ENCODE measurements at regions not wholly inside any gene's neighbourhood (a gene's known extent, or its start where the extent isn't known, plus 50 kb on each side); places are given as distances from the start of the nearest gene placed in this dataset.
A peak's percentile ranks its signal among the peaks of the same experiment; 100 is the strongest.
"Not testable (repeated sequence)": the region's sequence is repeated elsewhere in the genome, so short reads cannot be mapped to it uniquely, and the experiment has no call there.

DNA sequence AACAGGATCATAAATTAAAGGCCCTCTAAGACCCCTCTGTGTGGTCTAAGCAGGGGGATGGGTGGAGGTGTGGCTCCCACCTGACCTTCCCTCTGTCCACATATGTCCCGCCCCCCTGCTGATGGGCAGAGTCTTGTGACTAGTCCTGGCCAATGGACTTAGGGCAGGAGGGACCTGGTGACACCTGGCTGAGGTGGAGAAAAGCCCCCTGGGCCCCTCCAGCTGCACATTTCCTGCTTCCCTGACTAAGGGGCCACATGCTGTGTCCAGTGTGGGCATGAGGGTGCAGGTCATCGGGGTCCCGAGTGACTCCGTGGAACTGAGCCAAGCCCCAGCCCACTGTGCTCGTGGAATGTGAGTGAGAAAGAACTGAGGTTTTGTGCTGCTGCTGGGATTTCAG, 254.7 kb downstream of the ADGRD1 start:
- H3K4me1 Mint-ChIP-seq (ENCODE audit: low read depth), result peaks cover 33% of the 10 kb centered on the region
- H3K27ac Mint-ChIP-seq, result no peak overlapping the region
- no peaks in the 10 kb centered on the region for H3K36me3 Mint-ChIP-seq (ENCODE audit: low read depth)
- no peaks in the 10 kb centered on the region for H3K27me3 Mint-ChIP-seq
- H3K4me3 Mint-ChIP-seq, result no peak overlapping the region
- peaks cover 6% of the 10 kb centered on the region for H3K9me3 Mint-ChIP-seq

DNA sequence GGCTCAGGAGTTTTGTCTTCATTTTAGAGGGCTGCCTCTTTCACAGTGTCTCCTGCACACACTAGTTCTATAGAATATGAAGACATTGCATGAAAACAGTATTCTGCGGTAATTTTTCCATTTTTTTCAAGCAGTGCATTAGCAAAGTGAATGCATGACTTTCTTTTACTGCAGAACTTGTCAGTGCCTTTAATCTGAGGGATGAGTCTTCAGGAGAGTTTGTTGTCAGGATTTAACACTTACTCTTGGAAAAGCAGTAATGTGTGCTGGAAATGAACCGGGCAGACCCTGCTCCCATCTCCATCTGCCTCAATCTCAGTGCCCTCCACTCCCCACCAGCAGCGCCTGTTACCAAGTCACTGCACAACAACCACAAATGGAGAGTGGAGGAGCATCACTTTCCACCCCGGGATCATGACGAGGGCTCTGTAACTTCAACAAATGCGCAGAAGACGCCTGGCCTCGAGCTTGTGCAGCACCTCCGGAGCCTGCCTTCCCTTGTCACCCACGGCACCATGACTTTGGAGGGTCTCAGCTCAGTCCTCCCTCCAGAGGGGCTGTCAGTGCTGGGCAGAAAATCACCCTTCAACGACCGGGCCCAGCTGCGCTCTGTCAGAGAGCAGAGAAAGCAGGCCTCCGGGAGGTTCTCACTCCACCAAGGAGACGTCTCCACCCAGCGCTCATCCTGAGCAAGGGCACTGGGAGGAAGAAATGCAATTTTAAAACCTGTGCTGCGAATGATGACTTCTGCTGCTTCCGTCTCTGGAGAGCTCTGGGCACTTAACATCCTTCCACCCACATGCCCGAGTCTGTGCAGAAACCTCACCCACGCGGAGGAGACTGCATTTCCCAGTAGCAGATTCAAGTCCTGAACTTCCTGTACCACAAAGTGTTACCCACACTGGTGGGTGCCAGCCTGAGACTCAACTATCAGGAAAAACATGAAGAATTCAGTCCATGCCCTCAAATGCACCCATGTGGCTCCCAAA, 255.7 kb downstream of the ADGRD1 start:
- Mint-ChIP-seq H3K27ac (peak overlapping the region; percentile 51), H3K4me3 (no peak overlapping the region), H3K4me1 (ENCODE audit: low read depth) (peaks cover 33% of the 10 kb centered on the region), H3K27me3 (no peaks in the 10 kb centered on the region), H3K9me3 (peaks cover 6% of the 10 kb centered on the region), H3K36me3 (ENCODE audit: low read depth) (no peaks in the 10 kb centered on the region)

DNA sequence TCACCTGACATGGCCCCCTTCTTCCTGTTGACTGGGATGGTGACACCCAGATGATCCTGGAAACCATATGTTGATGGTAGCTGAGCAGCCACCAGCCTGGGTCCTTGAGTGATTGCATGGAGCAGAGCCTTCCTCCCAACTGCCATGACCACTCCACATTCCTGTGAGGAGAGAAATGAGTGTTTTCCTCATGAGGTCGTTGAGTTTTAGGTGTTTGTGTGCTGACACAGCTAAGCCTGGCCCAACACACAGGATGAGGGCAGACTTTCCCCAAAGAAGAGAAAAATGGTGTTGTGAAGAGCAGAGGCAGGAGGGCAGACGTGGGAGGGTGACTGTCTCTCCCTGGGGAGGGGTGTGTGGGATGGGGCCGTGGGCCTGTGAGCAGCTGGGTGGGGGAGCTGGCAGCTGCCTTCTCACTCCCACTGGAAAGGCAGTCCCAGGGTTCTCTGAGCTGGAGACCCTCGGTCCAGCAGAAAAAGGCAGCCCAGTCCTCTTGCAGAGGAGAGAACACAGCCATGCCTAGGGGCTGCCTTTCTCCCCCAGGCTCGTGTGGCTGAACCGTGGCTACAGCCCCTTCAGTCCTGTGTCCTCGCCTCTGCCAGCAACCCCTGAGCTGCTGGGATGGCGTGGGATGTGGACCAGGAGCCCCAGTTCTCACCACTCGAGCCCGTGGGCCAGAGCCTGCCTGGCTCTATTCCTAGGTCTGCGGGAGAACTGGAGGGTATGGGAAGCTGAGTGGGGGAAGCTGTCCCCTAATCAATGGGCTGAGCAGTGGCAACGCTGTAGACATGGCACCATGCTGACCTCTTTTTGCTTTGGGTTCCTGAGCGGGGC, 257.0 kb downstream of the ADGRD1 start:
- Mint-ChIP-seq H3K27ac (no peak overlapping the region), H3K9me3 (peaks cover 6% of the 10 kb centered on the region), H3K4me3 (peak overlapping the region; percentile 8)

DNA sequence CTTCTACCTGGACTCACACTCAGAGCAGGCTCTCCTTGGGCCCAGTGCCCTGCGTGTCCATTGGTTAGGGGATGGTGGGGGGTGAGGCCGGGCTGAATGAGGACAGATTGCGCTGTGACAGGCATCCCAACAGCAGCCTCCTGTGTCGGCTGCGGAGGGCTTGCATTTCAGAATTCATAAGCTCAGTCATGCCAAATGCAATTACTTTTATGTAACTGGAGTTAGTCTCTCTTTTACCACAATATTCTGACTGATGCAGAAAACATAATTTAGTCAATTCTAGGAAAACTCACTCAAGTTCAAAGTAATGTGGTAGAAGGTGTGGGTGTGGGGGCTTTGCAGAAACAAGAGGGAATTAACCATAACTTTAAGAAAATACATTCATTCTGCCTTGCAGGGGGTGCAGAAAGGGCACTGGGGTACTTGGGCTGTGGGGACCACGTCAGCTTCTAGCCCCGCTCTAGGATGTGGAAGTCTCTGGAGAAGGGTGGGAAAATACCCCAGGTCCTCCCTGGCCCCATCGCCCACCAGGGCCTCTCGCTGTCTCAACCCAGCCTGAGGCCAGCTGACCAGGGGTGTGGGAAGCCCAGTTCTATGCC, 257.7 kb downstream of the ADGRD1 start:
- Mint-ChIP-seq H3K9me3 (peaks cover 6% of the 10 kb centered on the region), H3K27me3 (no peaks in the 10 kb centered on the region), H3K36me3 (ENCODE audit: low read depth) (no peaks in the 10 kb centered on the region), H3K4me1 (ENCODE audit: low read depth) (peaks cover 33% of the 10 kb centered on the region), H3K27ac (no peak overlapping the region), H3K4me3 (no peak overlapping the region)

More for the DNA sequence above, 257.0 kb downstream of the ADGRD1 start:
- H3K4me1 Mint-ChIP-seq (ENCODE audit: low read depth), result peaks cover 33% of the 10 kb centered on the region
- H3K36me3 Mint-ChIP-seq (ENCODE audit: low read depth), result no peaks in the 10 kb centered on the region
- H3K27me3 Mint-ChIP-seq, result no peaks in the 10 kb centered on the region

DNA sequence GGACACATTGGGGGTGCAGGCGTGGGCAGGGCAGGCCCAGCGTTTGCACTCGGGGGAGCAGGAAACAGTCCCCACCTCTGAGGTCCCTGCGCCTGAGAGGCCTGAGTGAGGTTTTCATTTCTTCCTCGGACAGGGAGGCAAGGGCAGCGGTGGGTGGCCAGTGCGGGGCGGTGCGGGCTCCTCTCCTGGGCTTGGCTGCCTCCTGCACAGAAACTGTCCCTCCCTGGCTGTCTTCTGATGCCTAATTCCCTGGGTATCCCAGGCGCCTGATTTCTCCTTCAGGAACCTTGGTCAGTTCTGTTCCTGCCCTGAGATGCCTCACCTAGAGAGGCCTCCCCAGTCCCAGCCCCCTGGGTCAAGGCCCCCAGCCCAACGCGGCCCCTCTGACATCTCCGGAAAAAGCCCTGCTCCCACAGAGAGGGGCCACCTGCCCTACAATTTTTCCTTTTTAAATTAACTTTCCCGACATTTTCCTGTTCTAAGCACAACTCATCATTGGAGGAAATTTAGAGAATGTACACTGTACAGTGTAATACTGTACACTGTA, 260.3 kb downstream of the ADGRD1 start:
- peaks cover 36% of the 10 kb centered on the region for H3K4me1 Mint-ChIP-seq (ENCODE audit: low read depth)
- peaks cover 6% of the 10 kb centered on the region for H3K9me3 Mint-ChIP-seq
- no peaks in the 10 kb centered on the region for H3K36me3 Mint-ChIP-seq (ENCODE audit: low read depth)
- H3K27me3 Mint-ChIP-seq, result peaks cover 10% of the 10 kb centered on the region
- no peak overlapping the region for H3K4me3 Mint-ChIP-seq
- H3K27ac Mint-ChIP-seq, result no peak overlapping the region

DNA sequence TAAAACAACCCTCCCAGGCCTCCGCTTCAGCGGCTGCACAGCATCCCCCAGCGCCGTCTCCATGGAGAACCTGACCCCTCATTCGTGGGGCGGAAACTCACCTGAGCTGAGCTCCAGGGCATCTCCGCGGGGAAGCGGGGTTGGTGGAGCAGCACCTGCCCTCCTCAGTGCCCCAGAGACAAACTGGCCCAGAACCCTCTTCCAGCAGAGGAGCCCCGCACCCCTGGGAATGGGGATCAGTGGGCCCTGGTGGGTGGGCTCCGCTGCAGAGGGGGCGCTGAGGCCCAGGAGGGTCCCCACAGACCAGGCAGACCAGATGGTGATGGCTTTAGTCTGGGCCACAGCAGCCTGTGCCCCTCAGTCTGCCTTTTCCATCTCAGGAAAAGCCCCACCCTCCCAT, 261.2 kb downstream of the ADGRD1 start:
- not testable (repeated sequence) for H3K27me3 Mint-ChIP-seq; H3K27ac Mint-ChIP-seq; H3K36me3 Mint-ChIP-seq (ENCODE audit: low read depth); H3K9me3 Mint-ChIP-seq; H3K4me3 Mint-ChIP-seq
- peaks cover 26% of the 10 kb centered on the region for H3K4me1 Mint-ChIP-seq (ENCODE audit: low read depth)

DNA sequence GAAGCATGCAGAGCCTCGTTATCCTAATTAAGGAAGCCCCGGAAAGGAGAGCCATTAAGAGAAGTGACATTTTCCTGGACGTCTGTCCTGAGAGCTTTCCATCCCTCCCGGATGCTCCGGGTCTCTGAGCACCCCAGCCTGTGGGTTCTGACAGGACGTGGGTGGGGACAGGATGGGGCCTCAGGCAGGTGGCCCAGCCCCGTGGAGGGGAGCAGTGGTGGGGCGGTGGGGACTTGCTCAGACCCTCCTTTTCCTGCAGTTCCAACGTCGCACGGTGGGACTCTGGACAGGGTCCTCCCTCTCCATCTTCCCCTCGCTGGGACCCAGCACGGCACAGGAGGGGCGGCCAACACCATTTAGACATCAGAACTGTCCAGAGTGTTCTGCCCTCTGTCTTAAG, 262.9 kb downstream of the ADGRD1 start:
- H3K9me3 Mint-ChIP-seq, result not testable (repeated sequence)

DNA sequence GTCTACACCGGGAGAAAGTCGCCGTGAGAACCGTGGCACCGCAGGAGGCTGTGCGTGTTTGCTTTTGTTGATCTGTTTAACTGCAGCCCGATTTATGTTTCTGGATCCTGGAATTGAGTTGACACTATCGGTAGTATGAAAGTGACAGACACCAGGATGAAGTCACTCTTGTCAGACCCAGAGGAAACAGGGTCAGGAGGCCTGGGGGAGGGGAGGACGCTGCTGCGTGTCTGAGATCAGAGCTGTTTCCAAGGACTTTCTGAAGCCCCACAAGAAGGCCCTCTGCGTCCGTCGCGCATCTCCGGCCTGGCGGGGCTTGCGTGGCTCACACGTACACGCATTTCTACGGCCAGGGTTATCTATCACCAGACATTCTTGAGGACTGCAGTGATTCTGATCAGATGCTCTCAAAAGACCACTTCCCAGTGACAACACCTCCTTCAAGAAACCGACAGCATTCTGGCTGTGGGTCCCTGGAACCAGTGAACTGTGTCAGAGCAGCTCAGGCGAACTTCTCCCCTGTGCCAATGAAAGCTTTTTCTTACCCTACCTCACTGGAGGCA, 263.4 kb downstream of the ADGRD1 start:
- peaks cover 6% of the 10 kb centered on the region for H3K9me3 Mint-ChIP-seq
- peaks cover 9% of the 10 kb centered on the region for H3K4me1 Mint-ChIP-seq (ENCODE audit: low read depth)
- H3K36me3 Mint-ChIP-seq (ENCODE audit: low read depth), result no peaks in the 10 kb centered on the region
- H3K27me3 Mint-ChIP-seq, result peaks cover 10% of the 10 kb centered on the region
- no peak overlapping the region for H3K27ac Mint-ChIP-seq
- no peak overlapping the region for H3K4me3 Mint-ChIP-seq

More for the DNA sequence above, 262.9 kb downstream of the ADGRD1 start:
- H3K27me3 Mint-ChIP-seq; H3K36me3 Mint-ChIP-seq (ENCODE audit: low read depth); H3K4me3 Mint-ChIP-seq; H3K27ac Mint-ChIP-seq: not testable (repeated sequence)
- H3K4me1 Mint-ChIP-seq (ENCODE audit: low read depth), result peaks cover 13% of the 10 kb centered on the region

DNA sequence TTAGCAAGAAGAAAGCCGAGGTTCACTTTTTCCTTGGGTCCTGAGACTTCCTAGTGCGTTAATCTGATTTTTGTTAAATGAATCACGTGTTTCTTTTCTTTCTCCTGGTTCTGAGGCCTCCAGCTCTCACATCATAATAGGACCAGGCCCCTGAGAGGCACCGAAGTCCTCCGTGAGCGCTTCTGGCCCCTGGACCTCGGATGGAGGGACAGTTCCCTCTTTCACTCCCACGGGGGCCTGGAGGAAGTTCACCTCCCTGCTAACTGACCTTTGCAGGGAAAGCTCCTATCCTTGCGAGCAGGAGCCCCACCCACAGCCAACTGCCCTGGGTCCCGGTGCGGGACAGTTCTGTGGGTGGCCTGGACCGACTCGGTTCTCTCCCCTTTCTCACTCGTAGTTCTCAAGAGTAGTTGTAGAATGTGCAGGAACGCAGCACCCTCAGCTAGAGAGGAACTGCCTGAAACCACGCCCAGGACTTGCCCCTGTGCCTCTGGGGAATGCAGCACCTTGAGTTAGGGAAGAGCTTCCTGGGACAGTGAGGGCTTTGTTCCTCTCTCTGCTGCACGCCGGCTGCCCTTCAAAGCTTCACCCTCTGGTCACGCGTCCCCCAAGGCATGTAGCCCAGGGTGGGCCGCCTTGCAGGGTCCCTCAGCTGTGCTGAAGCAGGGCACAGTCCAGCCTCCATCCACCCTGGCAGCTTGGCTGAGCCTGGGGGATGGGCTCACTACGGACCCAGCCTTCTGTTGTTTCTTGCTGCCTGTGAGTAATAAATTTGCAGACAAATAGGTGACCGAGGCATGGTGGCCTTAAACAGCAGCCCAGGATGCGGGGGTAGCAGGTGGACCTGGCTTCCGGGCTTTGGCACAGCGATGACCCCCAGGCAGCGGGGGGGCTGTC, 264.6 kb downstream of the ADGRD1 start:
- Mint-ChIP-seq H3K36me3 (ENCODE audit: low read depth) (no peaks in the 10 kb centered on the region), H3K4me3 (no peak overlapping the region), H3K9me3 (peaks cover under 1% of the 10 kb centered on the region), H3K4me1 (ENCODE audit: low read depth) (peaks cover 14% of the 10 kb centered on the region), H3K27ac (no peak overlapping the region), H3K27me3 (peaks cover 16% of the 10 kb centered on the region)

DNA sequence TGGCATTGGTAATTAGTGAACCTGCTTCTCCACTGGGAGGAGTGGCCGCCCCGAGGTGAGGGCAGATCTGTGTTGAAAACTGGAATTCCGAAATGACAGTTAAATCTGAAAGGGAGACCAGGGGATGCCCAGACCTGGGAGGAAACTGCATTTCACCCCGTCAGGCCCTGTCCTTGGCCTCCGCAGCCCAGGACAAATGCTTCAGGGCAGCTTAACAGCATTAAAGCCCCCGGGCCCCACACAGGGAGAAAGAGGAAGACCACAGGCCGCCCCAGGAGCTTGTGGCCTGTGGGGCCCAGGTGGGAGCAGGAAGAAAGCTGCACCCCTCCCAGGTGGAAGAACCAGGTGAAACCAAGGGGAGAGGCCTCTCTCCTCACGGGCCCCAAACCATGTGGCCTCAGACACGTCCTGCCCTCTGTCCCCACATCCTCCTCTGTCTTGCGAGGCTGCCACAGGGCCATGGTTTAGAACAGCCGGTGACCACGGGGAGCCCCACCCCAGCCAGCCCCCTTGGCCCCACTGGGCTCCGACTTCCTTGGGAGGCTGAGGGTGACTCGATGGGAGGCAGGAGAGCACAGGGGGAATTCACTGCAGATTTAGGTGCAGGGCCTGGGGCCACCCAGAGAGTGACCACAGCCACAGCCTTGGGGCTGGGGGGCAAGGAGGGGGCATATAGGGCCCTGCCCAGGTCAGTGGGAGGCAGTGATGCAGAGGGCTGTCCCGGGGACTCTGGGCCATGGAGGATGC, 265.4 kb downstream of the ADGRD1 start:
- H3K27ac Mint-ChIP-seq, result no peak overlapping the region
- peaks cover 14% of the 10 kb centered on the region for H3K4me1 Mint-ChIP-seq (ENCODE audit: low read depth)
- H3K4me3 Mint-ChIP-seq, result no peak overlapping the region
- H3K27me3 Mint-ChIP-seq, result peaks cover 16% of the 10 kb centered on the region
- H3K36me3 Mint-ChIP-seq (ENCODE audit: low read depth), result no peaks in the 10 kb centered on the region
- no peaks in the 10 kb centered on the region for H3K9me3 Mint-ChIP-seq

DNA sequence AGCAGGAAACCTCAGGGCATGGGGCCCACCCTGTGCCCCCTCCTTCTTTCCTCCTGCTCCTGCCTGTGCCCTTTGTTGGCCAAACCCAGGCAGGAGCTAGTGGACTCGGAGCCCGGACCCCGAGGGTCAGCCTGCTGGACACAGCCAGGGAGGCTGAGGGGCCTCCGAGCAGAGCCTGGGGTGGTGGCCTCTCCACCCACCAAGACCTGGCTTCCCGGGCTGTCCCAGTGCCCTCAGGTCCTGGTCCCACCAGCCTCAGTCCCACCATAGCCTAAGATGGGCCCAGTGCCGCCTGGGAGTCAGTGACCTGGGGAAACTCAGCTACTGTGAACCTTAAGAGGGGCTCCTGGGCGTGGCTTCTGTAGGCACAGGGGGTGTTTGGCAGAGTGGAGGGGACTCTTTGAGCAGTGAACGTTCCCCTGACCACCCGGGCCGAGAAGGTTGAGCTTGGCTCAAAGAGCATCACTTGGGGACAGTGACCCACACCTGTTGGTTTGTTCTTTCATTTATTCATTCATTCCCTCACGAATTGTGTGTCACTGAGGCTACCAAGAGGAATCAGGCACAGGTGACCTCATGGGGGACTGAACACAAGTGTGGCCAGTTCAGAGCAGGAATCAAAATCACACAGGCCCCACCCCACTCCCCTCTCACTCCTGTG, 266.1 kb downstream of the ADGRD1 start:
- Mint-ChIP-seq H3K9me3 (no peaks in the 10 kb centered on the region), H3K27me3 (peaks cover 16% of the 10 kb centered on the region), H3K27ac (no peak overlapping the region), H3K4me1 (ENCODE audit: low read depth) (peaks cover 14% of the 10 kb centered on the region), H3K4me3 (no peak overlapping the region), H3K36me3 (ENCODE audit: low read depth) (no peaks in the 10 kb centered on the region)

DNA sequence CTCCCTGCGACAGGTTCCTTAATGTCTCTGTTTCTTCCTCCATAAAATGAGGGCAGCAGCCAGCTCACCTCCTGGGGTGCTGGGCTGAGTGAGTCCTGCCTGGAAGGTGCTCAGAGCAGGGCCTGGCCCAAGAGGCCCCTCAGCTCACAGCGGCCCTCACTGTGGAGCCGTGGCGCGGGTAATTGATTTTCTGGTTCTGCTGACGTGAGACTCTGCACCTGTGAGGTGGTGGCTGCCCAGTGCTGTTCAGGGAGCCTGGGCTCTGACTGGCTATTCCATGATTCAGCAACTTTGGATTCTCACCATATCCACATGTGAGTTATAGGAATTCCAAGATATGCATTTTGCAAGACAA, 266.6 kb downstream of the ADGRD1 start:
- Mint-ChIP-seq H3K27me3 (peaks cover 16% of the 10 kb centered on the region), H3K9me3 (no peaks in the 10 kb centered on the region), H3K36me3 (ENCODE audit: low read depth) (no peaks in the 10 kb centered on the region), H3K27ac (no peak overlapping the region), H3K4me3 (no peak overlapping the region), H3K4me1 (ENCODE audit: low read depth) (peaks cover 14% of the 10 kb centered on the region)
